ENCODE measurements at regions not wholly inside any gene's neighbourhood (a gene's known extent, or its start where the extent isn't known, plus 50 kb on each side); places are given as distances from the start of the nearest gene placed in this dataset.

- H3K4me3 Mint-ChIP-seq (ENCODE audit: unreplicated experiment): no peak overlapping the region
- intact Hi-C loops (cut with micrococcal nuclease): no loop called here
- H3K4me1 Mint-ChIP-seq (ENCODE audit: insufficient read depth, unreplicated experiment): no peaks in the 10 kb centered on the region
- DNase-seq (ENCODE audit: unreplicated experiment): no peak
- ChIA-PET POLR2A (no interaction called here), CTCF (no interaction called here)
- H3K27ac Mint-ChIP-seq (ENCODE audit: low read depth, unreplicated experiment): no peak overlapping the region
- no peaks in the 10 kb centered on the region for H3K27me3 Mint-ChIP-seq (ENCODE audit: insufficient read depth, unreplicated experiment)
- no TSS peak for BruUV-seq (replicated peaks)
- no peaks in the 10 kb centered on the region for H3K36me3 Mint-ChIP-seq (ENCODE audit: insufficient read depth, unreplicated experiment)
- no peaks in the 10 kb centered on the region for H3K9me3 Mint-ChIP-seq (ENCODE audit: unreplicated experiment)
- TF ChIP-seq, protein P1, sequence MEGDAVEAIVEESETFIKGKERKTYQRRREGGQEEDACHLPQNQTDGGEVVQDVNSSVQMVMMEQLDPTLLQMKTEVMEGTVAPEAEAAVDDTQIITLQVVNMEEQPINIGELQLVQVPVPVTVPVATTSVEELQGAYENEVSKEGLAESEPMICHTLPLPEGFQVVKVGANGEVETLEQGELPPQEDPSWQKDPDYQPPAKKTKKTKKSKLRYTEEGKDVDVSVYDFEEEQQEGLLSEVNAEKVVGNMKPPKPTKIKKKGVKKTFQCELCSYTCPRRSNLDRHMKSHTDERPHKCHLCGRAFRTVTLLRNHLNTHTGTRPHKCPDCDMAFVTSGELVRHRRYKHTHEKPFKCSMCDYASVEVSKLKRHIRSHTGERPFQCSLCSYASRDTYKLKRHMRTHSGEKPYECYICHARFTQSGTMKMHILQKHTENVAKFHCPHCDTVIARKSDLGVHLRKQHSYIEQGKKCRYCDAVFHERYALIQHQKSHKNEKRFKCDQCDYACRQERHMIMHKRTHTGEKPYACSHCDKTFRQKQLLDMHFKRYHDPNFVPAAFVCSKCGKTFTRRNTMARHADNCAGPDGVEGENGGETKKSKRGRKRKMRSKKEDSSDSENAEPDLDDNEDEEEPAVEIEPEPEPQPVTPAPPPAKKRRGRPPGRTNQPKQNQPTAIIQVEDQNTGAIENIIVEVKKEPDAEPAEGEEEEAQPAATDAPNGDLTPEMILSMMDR (IDR thresholded peaks at IDR 0.05; ENCODE audit: unreplicated experiment): no peak
These were observed 323.1 kb downstream of the TPBG start for GRCh38 chr6:82686719-82687118.

GRCh38 chr6:82687855-82688254 lies 324.2 kb downstream of the TPBG start:
- no peak for DNase-seq (ENCODE audit: unreplicated experiment)
- POLR2A ChIA-PET: no interaction called here
- H3K27me3 Mint-ChIP-seq (ENCODE audit: insufficient read depth, unreplicated experiment): no peaks in the 10 kb centered on the region
- intact Hi-C loops (cut with micrococcal nuclease): no loop called here
- no peaks in the 10 kb centered on the region for H3K36me3 Mint-ChIP-seq (ENCODE audit: insufficient read depth, unreplicated experiment)
- H3K4me3 Mint-ChIP-seq (ENCODE audit: unreplicated experiment): no peak overlapping the region
- no TSS peak for BruUV-seq (replicated peaks)
- H3K27ac Mint-ChIP-seq (ENCODE audit: low read depth, unreplicated experiment): no peak overlapping the region
- CTCF ChIA-PET: no interaction called here
- TF ChIP-seq, protein P1 (IDR thresholded peaks at IDR 0.05; ENCODE audit: unreplicated experiment): no peak
- no peaks in the 10 kb centered on the region for H3K9me3 Mint-ChIP-seq (ENCODE audit: unreplicated experiment)
- no peaks in the 10 kb centered on the region for H3K4me1 Mint-ChIP-seq (ENCODE audit: insufficient read depth, unreplicated experiment)

DNA sequence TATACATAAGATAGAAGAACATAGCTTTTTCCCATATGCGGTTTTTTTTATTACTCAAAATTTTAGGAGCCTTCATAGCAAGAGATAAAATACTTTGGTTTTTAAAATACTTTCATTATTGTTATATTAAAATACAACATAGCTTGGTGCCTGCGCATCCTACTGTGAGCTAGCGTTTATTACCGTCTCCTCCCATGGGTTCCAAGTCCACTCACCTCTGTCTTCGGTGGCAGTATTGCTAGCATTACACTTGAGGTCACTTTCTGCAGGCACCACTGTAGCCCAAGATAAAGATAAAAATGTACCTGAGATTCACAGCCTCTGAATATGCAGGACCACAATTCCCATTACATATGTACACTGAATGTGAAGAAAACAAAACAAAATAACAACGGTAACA lies 326.7 kb downstream of the TPBG start:
- no TSS peak for BruUV-seq (replicated peaks)
- Mint-ChIP-seq H3K4me3 (ENCODE audit: unreplicated experiment) (no peak overlapping the region), H3K27ac (ENCODE audit: low read depth, unreplicated experiment) (no peak overlapping the region), H3K27me3 (ENCODE audit: insufficient read depth, unreplicated experiment) (no peaks in the 10 kb centered on the region), H3K9me3 (ENCODE audit: unreplicated experiment) (no peaks in the 10 kb centered on the region), H3K36me3 (ENCODE audit: insufficient read depth, unreplicated experiment) (no peaks in the 10 kb centered on the region), H3K4me1 (ENCODE audit: insufficient read depth, unreplicated experiment) (no peaks in the 10 kb centered on the region)
- TF ChIP-seq, protein P1 (IDR thresholded peaks at IDR 0.05; ENCODE audit: unreplicated experiment): no peak
- intact Hi-C loops (cut with micrococcal nuclease): no loop called here
- DNase-seq (ENCODE audit: unreplicated experiment): no peak
- ChIA-PET CTCF (interaction anchor here (0.5 to 2.0 kb wide), 4 partner anchors 8 to 434 kb away, joined by 3 to 4 read pairs (median 3); no protein-coding TSS in a partner anchor), POLR2A (no interaction called here)

DNA sequence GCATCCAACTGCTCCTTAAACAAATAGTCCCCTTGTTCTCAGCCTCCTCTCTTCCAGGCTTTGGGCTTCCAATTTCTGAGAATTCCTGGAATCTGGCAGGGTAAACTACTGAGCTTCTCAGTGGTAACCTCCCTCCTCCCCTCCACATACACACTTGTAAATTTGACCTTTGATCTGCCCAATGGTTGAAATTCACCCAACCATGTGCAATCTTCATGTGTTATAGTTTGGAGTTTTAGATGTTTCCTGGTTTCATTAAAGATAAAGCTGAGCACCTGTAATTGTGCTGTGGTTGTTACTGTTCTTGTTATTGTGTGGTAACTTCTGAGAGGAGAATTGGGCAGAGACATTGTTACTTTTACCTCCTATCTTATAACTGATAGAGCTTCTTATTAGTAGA lies 328.4 kb downstream of the TPBG start:
- no peak for DNase-seq (ENCODE audit: unreplicated experiment)
- Mint-ChIP-seq H3K9me3 (ENCODE audit: unreplicated experiment) (no peaks in the 10 kb centered on the region), H3K4me1 (ENCODE audit: insufficient read depth, unreplicated experiment) (no peaks in the 10 kb centered on the region), H3K36me3 (ENCODE audit: insufficient read depth, unreplicated experiment) (no peaks in the 10 kb centered on the region), H3K27me3 (ENCODE audit: insufficient read depth, unreplicated experiment) (no peaks in the 10 kb centered on the region), H3K27ac (ENCODE audit: low read depth, unreplicated experiment) (no peak overlapping the region), H3K4me3 (ENCODE audit: unreplicated experiment) (no peak overlapping the region)
- ChIA-PET CTCF (interaction anchor here (0.9 to 2.0 kb wide), 3 partner anchors 10 to 360 kb away, joined by 3 to 4 read pairs (median 4); no protein-coding TSS in a partner anchor), POLR2A (no interaction called here)
- intact Hi-C loops (cut with micrococcal nuclease): no loop called here
- TF ChIP-seq, protein P1 (IDR thresholded peaks at IDR 0.05; ENCODE audit: unreplicated experiment): no peak
- BruUV-seq (replicated peaks): no TSS peak
